ENCODE measurements at regions not wholly inside any gene's neighbourhood (a gene's known extent, or its start where the extent isn't known, plus 50 kb on each side); places are given as distances from the start of the nearest gene placed in this dataset.

GRCh38 chr7:34487391-34488115, 170.5 kb upstream of the NPSR1 start:
- no peak for TF ChIP-seq REST (IDR thresholded peaks at IDR 0.05; ENCODE audit: unreplicated experiment)
- TF ChIP-seq CTCF (conservative IDR thresholded peaks at IDR 0.05; ENCODE audit: low read depth in 2 of 2) = no peak
- no peak for TF ChIP-seq POLR2AphosphoS5 (IDR thresholded peaks at IDR 0.05; ENCODE audit: low read depth)
- TF ChIP-seq EZH2 (IDR thresholded peaks at IDR 0.05; ENCODE audit: low read depth, unreplicated experiment) = no peak
- no peak for TF ChIP-seq EZH2phosphoT487 (IDR thresholded peaks at IDR 0.05; ENCODE audit: unreplicated experiment)

Measured in GM23338 (cell line).